Subcutaneous abdominal adipose tissue (tissue), 5 donors: ENCODE measurements at regions not wholly inside any gene's neighbourhood (a gene's known extent, or its start where the extent isn't known, plus 50 kb on each side); places are given as distances from the start of the nearest gene placed in this dataset.

ENCODE experiments used
- H3K27ac ChIP-seq: one replicate; pipeline ENCODE4 v1.7.0; 2013; ENCODE audit warnings: low read depth, mild to moderate bottlenecking, inconsistent platforms, low read length, moderate library complexity
- H3K27me3 ChIP-seq, 5 donors: one replicate each; pipeline ENCODE4 v1.7.0; 2013; ENCODE audit warnings: low read length in 5 of 5, inconsistent platforms in 1 of 5; ENCODE audit not compliant: control insufficient read depth in 5 of 5, insufficient read depth in 4 of 5
- H3K36me3 ChIP-seq, 5 donors: one replicate each; pipeline ENCODE4 v1.7.0; 2013; ENCODE audit warnings: low read length in 5 of 5; ENCODE audit not compliant: control insufficient read depth in 5 of 5, insufficient read depth in 5 of 5
- H3K4me1 ChIP-seq, 5 donors: one replicate each; pipeline ENCODE4 v1.7.0; 2013; ENCODE audit warnings: low read length in 5 of 5, mild to moderate bottlenecking in 3 of 5, moderate library complexity in 1 of 5; ENCODE audit not compliant: control insufficient read depth in 5 of 5, insufficient read depth in 5 of 5
- H3K4me3 ChIP-seq, 5 donors: one replicate each; pipeline ENCODE4 v1.7.0; 2013; ENCODE audit warnings: low read length in 5 of 5, low read depth in 1 of 5
- H3K9ac ChIP-seq, 5 donors: one replicate each; pipeline ENCODE4 v1.7.0; 2013; ENCODE audit warnings: low read length in 5 of 5, mild to moderate bottlenecking in 4 of 5, moderate library complexity in 3 of 5
- H3K9me3 ChIP-seq, 5 donors: one replicate each; pipeline ENCODE4 v1.7.0; 2013; ENCODE audit warnings: low read length in 5 of 5; ENCODE audit not compliant: control insufficient read depth in 5 of 5
- donor health status: healthy.
- donor health status: healthy.
- donor health status: healthy.
- donor health status: healthy.
- donor health status: healthy.

DNA sequence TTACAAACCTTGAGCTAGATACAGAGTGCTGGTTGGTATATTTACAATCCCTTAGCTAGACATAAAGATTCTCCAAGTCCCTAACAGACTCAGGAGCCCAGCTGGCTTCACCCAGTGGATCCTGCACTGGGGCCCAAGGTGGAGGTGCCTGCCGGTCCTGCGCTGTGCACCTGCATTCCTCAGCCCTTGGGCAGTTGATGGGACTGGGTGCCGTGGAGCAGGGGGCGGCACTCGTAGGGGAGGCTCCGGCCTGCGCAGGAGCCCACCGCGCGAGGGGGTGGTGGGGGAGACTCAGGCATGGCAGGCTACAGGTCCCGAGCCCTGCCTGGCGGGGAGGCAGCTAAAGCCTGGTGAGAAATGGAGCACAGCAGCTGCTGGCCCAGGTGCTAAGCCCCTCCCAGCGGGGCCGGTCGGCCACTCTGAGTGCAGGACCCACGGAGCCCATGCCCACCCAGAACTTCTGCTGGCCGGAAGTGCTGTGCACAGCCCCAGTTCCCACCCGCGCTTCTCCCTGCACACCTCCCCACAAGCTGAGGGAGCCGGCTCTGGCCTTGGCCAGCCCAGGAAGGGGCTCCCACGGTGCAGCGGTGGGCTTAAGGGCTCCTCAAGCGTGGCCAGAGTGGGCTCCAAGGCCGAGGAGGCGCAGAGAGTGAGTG is 1464.7 kb downstream of the EFNA5 start:
- Histone ChIP-seq H3K9me3 (no peaks in the 10 kb centered on the region), H3K4me1 (no peaks in the 10 kb centered on the region), H3K27ac (no peak overlapping the region), H3K4me3 (no peak overlapping the region), H3K9ac (no peak overlapping the region), H3K36me3 (no peaks in the 10 kb centered on the region), H3K27me3 (no peaks in the 10 kb centered on the region)

DNA sequence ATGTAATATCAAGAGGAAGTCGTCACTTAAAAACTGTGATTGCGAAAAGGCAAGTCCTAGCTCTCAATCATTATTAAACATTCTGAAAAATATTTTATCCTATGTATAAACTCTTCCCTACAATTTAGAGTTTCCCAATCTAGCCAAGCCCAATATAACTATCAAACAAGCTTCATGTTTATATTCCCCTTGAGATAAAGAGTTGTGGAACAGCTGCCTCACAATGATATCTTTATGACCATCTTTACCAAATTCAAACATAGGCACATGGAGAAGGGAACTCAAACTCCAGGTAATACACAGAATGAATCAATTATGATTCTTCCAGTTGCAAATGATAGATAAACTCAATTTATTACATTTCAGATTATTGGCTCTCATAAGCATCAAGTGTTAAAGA is 1468.7 kb downstream of the EFNA5 start:
- H3K9ac ChIP-seq: no peak overlapping the region
- no peaks in the 10 kb centered on the region for H3K4me1 ChIP-seq

DNA sequence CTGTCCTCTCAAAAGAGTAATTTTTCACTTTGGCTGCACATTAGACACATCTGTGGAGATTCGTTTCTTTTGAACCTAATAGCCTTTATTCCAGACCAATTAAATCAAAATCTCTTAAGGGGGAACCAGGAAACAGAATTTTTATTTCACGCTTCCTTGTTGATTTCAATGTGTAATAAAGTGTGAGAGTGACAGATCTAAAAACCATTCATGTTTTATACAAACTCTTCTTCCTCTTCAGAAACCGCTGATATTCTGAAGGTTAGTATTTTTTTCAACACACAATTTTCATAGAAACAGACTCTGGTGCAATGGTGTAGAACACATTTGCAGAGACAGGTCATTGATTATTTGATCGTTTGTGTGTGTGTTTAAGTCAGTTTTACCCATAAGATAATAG is 1469.8 kb downstream of the EFNA5 start:
- Histone ChIP-seq H3K4me1 (no peaks in the 10 kb centered on the region), H3K27ac (no peak overlapping the region), H3K9me3 (no peaks in the 10 kb centered on the region), H3K4me3 (no peak overlapping the region), H3K36me3 (no peaks in the 10 kb centered on the region), H3K27me3 (no peaks in the 10 kb centered on the region), H3K9ac (no peak overlapping the region)

More for the DNA sequence above, 1468.7 kb downstream of the EFNA5 start:
- Histone ChIP-seq H3K9me3 (no peaks in the 10 kb centered on the region), H3K36me3 (no peaks in the 10 kb centered on the region), H3K27me3 (no peaks in the 10 kb centered on the region), H3K27ac (no peak overlapping the region), H3K4me3 (no peak overlapping the region)

DNA sequence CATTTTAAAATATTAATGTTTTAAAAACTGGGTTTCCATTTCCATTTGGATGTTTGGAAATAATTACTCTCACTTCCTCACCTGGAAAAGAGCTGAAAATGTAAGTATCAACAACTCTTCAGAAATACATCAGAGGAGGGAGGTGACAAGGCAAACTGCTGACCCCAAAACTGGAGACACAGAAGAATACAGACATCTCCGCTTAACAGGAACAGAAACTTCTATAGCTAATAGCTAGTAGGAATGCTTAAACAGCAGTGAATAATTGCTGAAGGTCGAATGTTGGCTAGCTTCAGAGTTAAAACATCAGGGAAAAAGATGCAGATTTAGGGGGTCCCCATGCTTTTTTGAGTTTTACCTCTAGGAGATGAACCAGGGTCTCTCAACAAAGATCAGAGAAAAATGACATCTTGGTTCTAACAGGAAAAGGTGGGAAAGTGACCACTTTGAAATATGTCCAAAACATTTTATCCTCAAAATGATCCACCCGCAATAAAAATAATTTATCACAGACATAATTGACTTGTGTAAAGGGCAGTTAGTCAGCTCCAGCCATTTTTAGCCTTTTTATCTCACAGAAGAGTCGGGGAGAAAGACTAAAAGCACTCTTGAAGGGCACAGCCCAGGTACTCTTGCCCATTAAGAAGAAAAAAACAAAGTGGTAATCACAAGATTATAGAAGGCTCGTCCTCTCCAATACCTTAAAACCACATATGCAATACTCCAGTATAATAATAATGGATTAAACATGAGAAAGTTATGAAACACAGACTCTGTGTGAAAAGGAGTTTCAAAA is 1474.9 kb downstream of the EFNA5 start:
- Histone ChIP-seq H3K36me3 (no peaks in the 10 kb centered on the region), H3K4me3 (no peak overlapping the region), H3K4me1 (no peaks in the 10 kb centered on the region), H3K27me3 (no peaks in the 10 kb centered on the region), H3K27ac (no peak overlapping the region), H3K9me3 (no peaks in the 10 kb centered on the region), H3K9ac (no peak overlapping the region)

DNA sequence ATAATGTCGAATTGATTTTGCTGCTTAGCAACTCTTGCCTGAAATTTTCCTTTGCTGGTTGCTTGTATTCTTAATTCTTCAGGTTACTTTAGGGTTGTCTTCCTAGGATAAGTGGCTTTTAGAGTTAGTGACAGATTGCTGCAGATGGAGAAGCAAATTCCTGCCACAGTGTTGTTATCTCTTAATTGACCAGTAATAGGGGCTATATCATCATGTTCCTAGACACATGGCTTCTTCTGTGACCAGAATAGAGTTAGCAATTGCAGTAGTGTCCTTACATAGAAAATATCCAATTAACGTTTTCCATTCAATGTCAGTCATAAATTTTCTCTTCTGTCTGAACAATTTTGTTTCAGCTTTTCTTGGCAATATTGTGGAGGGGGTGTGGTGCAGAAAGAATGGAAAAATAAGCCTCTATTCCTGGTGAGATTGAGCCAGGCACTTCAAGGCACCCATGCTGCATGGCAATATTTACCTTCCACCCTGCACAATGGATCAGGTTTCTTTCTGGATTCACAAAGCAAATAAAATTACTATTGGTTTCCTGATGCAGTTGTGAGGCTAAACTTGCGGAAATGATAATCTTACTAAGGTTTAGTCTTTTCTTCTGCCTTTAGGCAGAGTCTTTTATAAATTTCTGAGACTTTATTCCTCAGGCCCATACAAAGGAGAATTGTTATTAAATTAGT is 1481.5 kb downstream of the EFNA5 start:
- Histone ChIP-seq H3K9ac (no peak overlapping the region), H3K36me3 (no peaks in the 10 kb centered on the region), H3K9me3 (peaks cover 0 to 2% (median 0%) of the 10 kb centered on the region in 5 donors), H3K4me3 (no peak overlapping the region), H3K27me3 (no peaks in the 10 kb centered on the region), H3K27ac (no peak overlapping the region), H3K4me1 (no peaks in the 10 kb centered on the region)

DNA sequence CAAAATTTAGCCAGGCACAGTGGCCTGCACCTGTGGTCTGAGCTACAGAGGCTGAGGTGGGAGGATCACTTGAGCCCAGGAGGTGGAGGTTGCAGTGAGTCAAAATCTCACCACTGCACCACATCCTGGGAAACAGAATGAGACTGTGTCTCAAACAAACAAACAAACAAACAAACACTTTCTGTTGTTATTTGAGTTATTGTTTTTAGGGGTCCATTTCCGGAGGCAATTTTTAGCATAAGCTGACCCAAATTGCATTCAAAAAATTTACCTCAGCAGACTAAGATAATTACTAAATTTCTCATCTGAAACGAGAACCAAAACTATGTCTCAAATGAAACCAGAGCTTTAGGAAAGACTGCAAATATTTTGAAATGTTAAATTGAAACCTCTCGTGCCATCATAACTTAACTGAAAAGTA is 1485.1 kb downstream of the EFNA5 start:
- no peaks in the 10 kb centered on the region for H3K27me3 ChIP-seq
- no peak overlapping the region for H3K4me3 ChIP-seq
- H3K27ac ChIP-seq: no peak overlapping the region
- H3K36me3 ChIP-seq: no peaks in the 10 kb centered on the region
- H3K9me3 ChIP-seq: peaks cover 0 to 2% (median 0%) of the 10 kb centered on the region in 5 donors
- no peaks in the 10 kb centered on the region for H3K4me1 ChIP-seq
- no peak overlapping the region for H3K9ac ChIP-seq

DNA sequence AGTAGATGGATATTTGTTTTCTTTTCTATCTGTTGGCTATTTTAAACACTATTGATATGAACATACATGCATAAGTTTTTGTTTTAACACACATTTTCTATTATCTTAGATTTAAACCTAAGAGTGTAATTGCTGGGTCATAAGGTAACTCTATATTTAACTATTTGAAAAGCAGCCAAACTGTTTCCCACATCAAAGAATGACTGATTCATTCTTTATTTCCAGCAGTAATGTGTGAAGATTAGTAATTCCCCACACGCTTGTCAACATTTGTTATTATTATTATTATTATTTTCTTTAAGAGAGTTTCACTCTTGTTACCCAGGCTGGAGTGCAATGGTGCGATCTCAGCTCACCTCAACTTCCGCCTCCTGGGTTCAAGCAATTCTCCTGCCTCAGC is 1495.8 kb downstream of the EFNA5 start:
- Histone ChIP-seq H3K4me1 (no peaks in the 10 kb centered on the region), H3K9me3 (peaks cover 0 to 6% (median 0%) of the 10 kb centered on the region in 5 donors), H3K27me3 (no peaks in the 10 kb centered on the region), H3K9ac (no peak overlapping the region), H3K27ac (no peak overlapping the region), H3K36me3 (no peaks in the 10 kb centered on the region), H3K4me3 (no peak overlapping the region)

DNA sequence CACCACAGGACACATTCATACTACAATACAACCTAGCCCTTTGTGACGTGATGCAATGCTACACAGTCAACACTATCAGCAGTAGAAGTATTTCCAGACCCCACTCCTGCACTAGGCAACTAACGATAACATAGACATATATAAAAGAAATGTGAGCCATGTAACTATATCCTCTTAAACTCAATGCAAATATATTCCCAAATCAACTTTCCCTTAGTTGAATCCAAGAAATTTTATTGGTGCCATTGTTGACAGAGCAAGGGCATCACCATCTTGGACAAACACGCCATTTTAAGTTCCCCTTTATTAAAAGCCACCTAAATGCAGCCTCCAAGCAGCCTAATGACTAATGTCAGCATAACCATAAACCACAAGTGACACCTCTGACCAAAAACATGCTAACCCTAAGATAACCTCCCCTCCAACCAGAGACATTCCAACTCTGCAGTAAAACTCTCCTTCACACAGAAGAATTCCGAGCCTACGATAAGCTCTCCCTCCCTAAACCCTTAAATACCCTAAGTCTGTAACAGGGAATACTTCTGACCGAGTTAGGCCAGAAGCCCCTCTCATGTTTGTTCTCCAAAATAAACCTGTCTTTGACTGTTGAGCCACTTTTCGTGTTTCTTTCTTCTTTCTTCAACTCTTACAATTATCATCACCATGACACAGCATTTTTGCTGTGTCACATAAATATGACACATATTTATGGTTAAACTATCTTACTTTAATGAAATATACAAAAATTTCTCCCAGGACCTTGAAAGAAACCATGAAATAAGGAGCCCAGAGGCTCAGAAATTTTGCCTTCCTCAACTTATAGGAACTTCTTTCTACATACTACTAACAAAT is 1497.8 kb downstream of the EFNA5 start:
- no peak overlapping the region for H3K9ac ChIP-seq
- no peaks in the 10 kb centered on the region for H3K27me3 ChIP-seq
- no peak overlapping the region for H3K4me3 ChIP-seq
- H3K27ac ChIP-seq: no peak overlapping the region
- no peaks in the 10 kb centered on the region for H3K36me3 ChIP-seq
- H3K9me3 ChIP-seq: peaks cover 0 to 6% (median 0%) of the 10 kb centered on the region in 5 donors
- H3K4me1 ChIP-seq: no peaks in the 10 kb centered on the region

DNA sequence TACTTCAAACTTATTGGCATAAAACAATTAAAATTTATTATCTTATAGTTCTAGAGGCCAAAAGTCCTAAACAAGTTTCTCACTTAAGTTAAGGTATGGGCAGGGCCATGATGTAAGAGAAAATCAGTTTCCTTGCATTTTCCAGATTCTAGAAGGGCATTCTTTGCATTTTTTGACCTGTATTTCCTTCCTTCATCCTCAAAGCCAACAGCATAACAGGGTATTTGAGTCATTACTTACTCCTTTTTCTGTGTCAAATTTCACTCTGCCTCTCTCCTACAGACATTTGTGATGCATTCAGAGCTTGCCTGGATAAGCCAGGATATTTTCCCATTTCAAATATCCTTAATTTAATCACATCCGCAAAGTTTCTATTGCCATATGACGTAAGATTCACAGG is 1499.0 kb downstream of the EFNA5 start:
- H3K4me3 ChIP-seq: no peak overlapping the region
- no peaks in the 10 kb centered on the region for H3K36me3 ChIP-seq
- H3K27ac ChIP-seq: no peak overlapping the region

More for the DNA sequence above, 1499.0 kb downstream of the EFNA5 start:
- Histone ChIP-seq H3K9me3 (peaks cover 0 to 6% (median 0%) of the 10 kb centered on the region in 5 donors), H3K4me1 (no peaks in the 10 kb centered on the region), H3K27me3 (no peaks in the 10 kb centered on the region), H3K9ac (no peak overlapping the region)
